ENCODE measurements at regions not wholly inside any gene's neighbourhood (a gene's known extent, or its start where the extent isn't known, plus 50 kb on each side); places are given as distances from the start of the nearest gene placed in this dataset.

- peak; percentile 75 for DNase-seq
These were observed 96.3 kb downstream of the FOXF2 start for GRCh38 chr6:1485678-1486077.

- no peak for DNase-seq
These were observed 97.0 kb downstream of the FOXF2 start for GRCh38 chr6:1486387-1486786.

- no peak for DNase-seq
These were observed 97.9 kb downstream of the FOXF2 start for GRCh38 chr6:1487239-1487638.

GRCh38 chr6:1491025-1491424 is 101.6 kb downstream of the FOXF2 start:
- no peak for DNase-seq

- DNase-seq: no peak
These were observed 102.4 kb downstream of the FOXF2 start for GRCh38 chr6:1491591-1492319.

- no peak for DNase-seq
These were observed 105.3 kb downstream of the FOXF2 start for GRCh38 chr6:1494671-1495070.

GRCh38 chr6:1495344-1495743 is 106.0 kb downstream of the FOXF2 start:
- DNase-seq: no peak

- no peak for DNase-seq
These were observed 106.7 kb downstream of the FOXF2 start for GRCh38 chr6:1496092-1496491.

- DNase-seq: no peak
These were observed 107.7 kb downstream of the FOXF2 start for GRCh38 chr6:1496836-1497760.

- no peak for DNase-seq
These were observed 108.4 kb downstream of the FOXF2 start for GRCh38 chr6:1497761-1498105.

GRCh38 chr6:1498491-1499113 is 109.2 kb downstream of the FOXF2 start:
- no peak for DNase-seq

- DNase-seq: no peak
These were observed 109.9 kb upstream of the FOXC1 start for GRCh38 chr6:1499777-1500176.

GRCh38 chr6:1500913-1501312 is 108.8 kb upstream of the FOXC1 start:
- DNase-seq: no peak

GRCh38 chr6:1502041-1502440 is 107.7 kb upstream of the FOXC1 start:
- DNase-seq: no peak

GRCh38 chr6:1503811-1504210 is 105.9 kb upstream of the FOXC1 start:
- DNase-seq: no peak

- no peak for DNase-seq
These were observed 105.2 kb upstream of the FOXC1 start for GRCh38 chr6:1504465-1504864.

GRCh38 chr6:1507251-1507650 is 102.5 kb upstream of the FOXC1 start:
- DNase-seq: no peak

- DNase-seq: no peak
These were observed 100.5 kb upstream of the FOXC1 start for GRCh38 chr6:1509241-1509640.

- DNase-seq: no peak
These were observed 99.5 kb upstream of the FOXC1 start for GRCh38 chr6:1510239-1510638.

- no peak for DNase-seq
These were observed 96.4 kb upstream of the FOXC1 start for GRCh38 chr6:1513215-1513780.

- no peak for DNase-seq
These were observed 95.6 kb upstream of the FOXC1 start for GRCh38 chr6:1514078-1514477.

- DNase-seq: no peak
These were observed 94.4 kb upstream of the FOXC1 start for GRCh38 chr6:1515280-1515679.

- no peak for DNase-seq
These were observed 93.9 kb upstream of the FOXC1 start for GRCh38 chr6:1515781-1516180.

Measured in fibroblast of skin of abdomen (primary cell).